GM10248 (cell line): ENCODE measurements at regions not wholly inside any gene's neighbourhood (a gene's known extent, or its start where the extent isn't known, plus 50 kb on each side); places are given as distances from the start of the nearest gene placed in this dataset.

Experiments used
- CTCF ChIA-PET: fragments of 300-600 bp; sonication (Branson Sonifier 250); formaldehyde crosslinking; extraction: SDS; loops from one replicate; lab custom pipeline; 2021; ENCODE audit warnings: antibody characterized with exemption; lab: Yijun Ruan, JAX
- POLR2A ChIA-PET: fragments of 350-650 bp; sonication (Branson Sonifier 250); formaldehyde crosslinking; extraction: SDS; loops from one replicate; lab custom pipeline; 2020; ENCODE audit warnings: antibody characterized with exemption; lab: Yijun Ruan, JAX
- DNase-seq: peaks from one replicate; pipeline ENCODE4 v3.0.0; 2012; ENCODE audit errors: extremely low spot score
- TF ChIP-seq, protein P1 (sequence below): IDR thresholded peaks from 2 replicates; pipeline ENCODE4 v1.5.1; 2012; ENCODE audit warnings: mild to moderate bottlenecking, low read depth; ENCODE audit errors: extremely low read depth, missing control alignments, control extremely low read depth

DNA sequence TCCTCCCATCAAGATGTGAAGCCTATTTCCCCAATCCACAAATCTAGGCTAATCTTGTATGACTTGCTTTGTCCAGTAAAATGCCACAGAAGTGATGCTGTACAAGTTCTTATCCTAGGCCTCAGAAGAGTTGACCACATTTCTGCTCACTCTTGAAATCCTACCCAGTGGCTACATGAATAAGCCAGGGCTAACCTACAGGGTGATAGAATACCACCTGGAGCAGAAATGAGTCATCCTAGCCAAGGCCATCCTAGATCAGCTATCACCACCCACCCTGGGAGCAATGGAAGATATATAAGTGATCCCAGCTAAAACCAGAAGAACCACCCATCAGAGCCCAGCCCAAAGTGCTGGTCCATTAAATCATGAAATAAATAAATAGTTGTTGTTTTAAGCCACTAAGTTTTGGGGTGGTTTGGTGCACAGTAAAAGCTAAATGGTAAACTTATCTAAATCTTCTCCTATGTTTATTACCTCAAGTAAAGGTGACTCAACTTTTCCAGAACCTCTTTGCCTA lies 105.1 kb downstream of the RPS29 start:
- CTCF ChIA-PET, result interaction anchor here (1.8 to 5.5 kb wide), 3 partner anchors 14 to 19 kb away, joined by 11 to 22 read pairs (median 13); no protein-coding TSS in a partner anchor
- DNase-seq, result no peak
- TF ChIP-seq, protein P1, sequence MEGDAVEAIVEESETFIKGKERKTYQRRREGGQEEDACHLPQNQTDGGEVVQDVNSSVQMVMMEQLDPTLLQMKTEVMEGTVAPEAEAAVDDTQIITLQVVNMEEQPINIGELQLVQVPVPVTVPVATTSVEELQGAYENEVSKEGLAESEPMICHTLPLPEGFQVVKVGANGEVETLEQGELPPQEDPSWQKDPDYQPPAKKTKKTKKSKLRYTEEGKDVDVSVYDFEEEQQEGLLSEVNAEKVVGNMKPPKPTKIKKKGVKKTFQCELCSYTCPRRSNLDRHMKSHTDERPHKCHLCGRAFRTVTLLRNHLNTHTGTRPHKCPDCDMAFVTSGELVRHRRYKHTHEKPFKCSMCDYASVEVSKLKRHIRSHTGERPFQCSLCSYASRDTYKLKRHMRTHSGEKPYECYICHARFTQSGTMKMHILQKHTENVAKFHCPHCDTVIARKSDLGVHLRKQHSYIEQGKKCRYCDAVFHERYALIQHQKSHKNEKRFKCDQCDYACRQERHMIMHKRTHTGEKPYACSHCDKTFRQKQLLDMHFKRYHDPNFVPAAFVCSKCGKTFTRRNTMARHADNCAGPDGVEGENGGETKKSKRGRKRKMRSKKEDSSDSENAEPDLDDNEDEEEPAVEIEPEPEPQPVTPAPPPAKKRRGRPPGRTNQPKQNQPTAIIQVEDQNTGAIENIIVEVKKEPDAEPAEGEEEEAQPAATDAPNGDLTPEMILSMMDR, result no peak
- POLR2A ChIA-PET, result no interaction called here

DNA sequence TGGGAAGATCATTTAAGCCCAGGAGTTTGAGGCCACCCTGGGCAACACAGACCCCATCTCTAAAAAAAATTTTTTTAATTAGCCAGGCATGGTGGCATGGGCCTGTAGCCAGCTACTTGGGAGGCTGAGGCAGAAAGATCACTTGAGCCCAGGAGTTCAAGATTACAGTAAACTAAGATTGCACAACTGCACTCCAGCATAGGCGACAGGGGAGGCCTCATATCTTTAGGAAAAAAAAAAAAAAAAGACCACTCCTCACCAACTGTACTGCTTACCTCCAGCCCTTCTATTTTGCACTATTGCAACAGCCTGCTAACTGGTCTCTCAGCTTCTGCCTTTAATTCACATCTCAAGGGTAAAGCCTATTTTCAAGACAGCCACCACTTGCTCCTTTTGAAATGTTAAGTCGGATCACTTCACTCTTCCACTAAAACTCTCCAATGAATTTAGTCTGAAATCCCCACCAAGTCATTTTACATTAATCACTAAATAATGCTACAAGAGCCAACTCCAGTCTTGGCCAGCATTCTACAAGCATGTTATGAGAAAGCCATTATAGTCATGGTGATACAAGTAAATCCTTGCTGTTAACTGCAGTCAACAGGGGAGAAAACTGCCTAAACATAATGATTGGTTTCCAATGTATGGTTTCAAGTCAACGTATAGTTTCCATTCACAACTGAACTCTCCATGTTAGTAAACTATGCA lies 106.0 kb downstream of the RPS29 start:
- CTCF ChIA-PET, result interaction anchor here (2.2 to 5.5 kb wide), 3 partner anchors 14 to 18 kb away, joined by 12 to 22 read pairs (median 13); no protein-coding TSS in a partner anchor
- POLR2A ChIA-PET, result no interaction called here
- TF ChIP-seq, protein P1, result no peak
- no peak for DNase-seq

DNA sequence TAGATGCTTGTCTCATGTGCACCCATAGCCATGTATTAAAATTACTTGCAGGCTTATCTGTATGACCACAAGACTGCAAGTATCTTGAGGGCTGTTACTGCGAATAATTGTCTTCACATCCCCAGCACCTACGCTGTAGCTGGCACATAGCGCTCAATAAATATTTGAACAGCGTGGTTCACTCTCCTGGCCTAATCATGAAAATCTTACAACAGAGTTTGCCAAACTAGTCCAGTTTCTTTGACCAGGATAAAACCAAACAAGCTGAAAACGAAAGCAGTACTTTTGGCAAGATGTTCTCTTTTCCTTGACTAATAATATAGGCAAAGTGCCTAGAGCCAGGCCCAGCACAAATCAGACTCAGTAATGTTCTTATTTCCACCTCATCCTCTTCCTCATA lies 106.7 kb downstream of the RPS29 start:
- ChIA-PET CTCF (interaction anchor here (1.4 to 4.1 kb wide), 3 partner anchors 18 to 19 kb away, joined by 3 to 18 read pairs (median 12); no protein-coding TSS in a partner anchor), POLR2A (no interaction called here)
- DNase-seq, result no peak
- TF ChIP-seq, protein P1, result no peak

DNA sequence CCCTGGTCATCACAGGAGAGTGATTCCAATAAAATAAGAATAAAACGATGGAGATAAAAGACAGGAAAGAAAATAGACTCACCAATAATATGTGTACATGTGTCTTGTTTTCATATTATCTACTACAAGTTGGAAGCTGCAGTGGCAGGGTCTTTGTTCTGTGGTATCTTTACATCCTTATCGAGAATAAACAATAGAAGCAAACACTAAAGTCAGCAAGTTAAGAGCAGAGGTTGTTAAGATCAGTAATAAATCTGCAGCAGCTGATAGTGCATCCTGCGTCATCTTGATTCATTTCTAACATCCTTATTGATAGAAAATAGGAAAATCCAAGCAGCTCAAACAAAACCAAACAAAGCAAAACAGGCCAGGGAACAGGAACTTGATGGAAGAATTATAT lies 107.4 kb downstream of the RPS29 start:
- TF ChIP-seq, protein P1, result no peak
- ChIA-PET CTCF (interaction anchor here (1.4 to 4.1 kb wide), 3 partner anchors 17 to 19 kb away, joined by 3 to 18 read pairs (median 12); no protein-coding TSS in a partner anchor), POLR2A (no interaction called here)
- no peak for DNase-seq

DNA sequence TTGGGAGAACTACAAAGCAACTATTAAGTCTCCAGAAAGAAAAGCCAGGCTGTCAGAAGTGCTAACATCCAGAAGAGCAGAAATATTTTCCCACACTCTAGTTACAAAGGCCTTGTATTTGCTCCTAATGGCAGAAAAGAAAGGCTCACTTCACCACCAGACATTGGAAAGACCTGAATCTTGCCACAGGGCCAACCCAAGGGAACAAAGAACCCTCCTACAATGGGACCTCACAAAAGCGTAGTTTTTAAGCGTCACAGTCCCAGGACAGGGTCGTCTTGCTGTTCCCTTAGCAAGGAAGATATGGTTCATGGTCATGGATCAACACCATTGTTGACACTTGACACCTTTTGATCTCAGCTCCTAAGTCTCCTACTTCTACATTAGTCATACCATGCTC lies 119.1 kb downstream of the RPS29 start:
- POLR2A ChIA-PET, result no interaction called here
- TF ChIP-seq, protein P1, result no peak
- CTCF ChIA-PET, result interaction anchor here (2.4 to 2.8 kb wide), 2 partner anchors 10 to 18 kb away, joined by 5 to 10 read pairs; no protein-coding TSS in a partner anchor
- DNase-seq, result no peak

DNA sequence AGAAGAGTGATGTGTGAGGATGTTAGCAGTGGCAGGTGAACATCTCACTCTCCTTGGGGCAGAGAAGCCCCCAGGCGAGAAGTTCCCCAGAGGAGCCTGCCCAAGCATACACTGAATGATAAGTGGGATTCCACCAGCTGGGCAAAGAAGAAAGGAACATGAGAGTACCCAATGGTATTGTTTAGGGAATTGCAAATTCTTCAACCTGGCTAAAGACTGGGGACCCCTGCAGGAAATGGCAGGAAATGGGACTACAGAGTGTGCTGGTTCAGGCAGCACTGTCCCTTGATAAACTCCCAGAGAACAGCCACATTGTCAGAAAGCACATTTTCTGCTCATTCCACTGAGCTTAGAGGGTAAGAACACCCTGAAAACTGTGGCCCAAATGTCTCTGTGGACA lies 121.3 kb downstream of the RPS29 start:
- TF ChIP-seq, protein P1, result no peak
- no peak for DNase-seq
- CTCF ChIA-PET, result interaction anchor here (1.0 to 2.8 kb wide), 3 partner anchors 12 to 20 kb away, joined by 3 to 10 read pairs (median 5); no protein-coding TSS in a partner anchor
- POLR2A ChIA-PET, result no interaction called here
